IgD-negative memory B cell (primary cell): ENCODE measurements at regions not wholly inside any gene's neighbourhood (a gene's known extent, or its start where the extent isn't known, plus 50 kb on each side); places are given as distances from the start of the nearest gene placed in this dataset.
A peak's percentile ranks its signal among the peaks of the same experiment; 100 is the strongest.

ENCODE experiments used
- H3K27ac Mint-ChIP-seq, 3 donors: one replicate each; pipeline ENCODE4 v1.8.0; 2020 to 2022; ENCODE audit warnings: mild to moderate bottlenecking in 3 of 3, mixed read lengths in 3 of 3, moderate library complexity in 1 of 3
- H3K27me3 Mint-ChIP-seq: one replicate; pipeline ENCODE4 v1.8.0; 2021; ENCODE audit warnings: mixed read lengths
- H3K36me3 Mint-ChIP-seq: one replicate; pipeline ENCODE4 v1.8.0; 2020; ENCODE audit warnings: mild to moderate bottlenecking, mixed read lengths
- H3K4me1 Mint-ChIP-seq, 3 donors: one replicate each; pipeline ENCODE4 v1.8.0; 2020 to 2022; ENCODE audit warnings: mixed read lengths in 3 of 3, mild to moderate bottlenecking in 1 of 3
- H3K4me3 Mint-ChIP-seq, 4 donors: one replicate each; pipeline ENCODE4 v1.8.0; 2020 to 2022; ENCODE audit warnings: mild to moderate bottlenecking in 4 of 4, mixed read lengths in 4 of 4, moderate library complexity in 3 of 4
- H3K9me3 Mint-ChIP-seq, 3 donors: one replicate each; pipeline ENCODE4 v1.8.0; 2020 to 2021; ENCODE audit warnings: mixed read lengths in 3 of 3, mild to moderate bottlenecking in 1 of 3

DNA sequence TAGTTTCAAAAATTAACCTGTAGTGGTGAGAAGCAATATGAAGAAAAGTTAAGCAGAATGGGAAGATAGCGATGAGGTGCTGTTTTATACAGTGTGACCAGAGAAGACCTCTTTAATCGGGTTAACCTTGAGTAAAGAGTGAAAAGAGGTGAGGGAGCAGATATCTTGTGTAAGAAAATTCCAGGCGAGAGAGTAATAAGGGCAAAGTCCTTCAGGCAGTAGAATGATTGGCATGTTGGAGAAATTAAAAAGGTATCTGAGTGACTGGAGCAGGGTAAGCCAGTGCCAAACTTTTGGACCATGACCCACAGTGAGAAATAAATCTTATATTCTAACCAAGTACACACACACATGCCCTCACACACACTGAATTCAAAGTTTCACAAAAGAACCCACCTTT, 374.7 kb upstream of the LARGE1 start:
- Mint-ChIP-seq H3K27ac (no peak overlapping the region), H3K4me1 (no peaks in the 10 kb centered on the region)

DNA sequence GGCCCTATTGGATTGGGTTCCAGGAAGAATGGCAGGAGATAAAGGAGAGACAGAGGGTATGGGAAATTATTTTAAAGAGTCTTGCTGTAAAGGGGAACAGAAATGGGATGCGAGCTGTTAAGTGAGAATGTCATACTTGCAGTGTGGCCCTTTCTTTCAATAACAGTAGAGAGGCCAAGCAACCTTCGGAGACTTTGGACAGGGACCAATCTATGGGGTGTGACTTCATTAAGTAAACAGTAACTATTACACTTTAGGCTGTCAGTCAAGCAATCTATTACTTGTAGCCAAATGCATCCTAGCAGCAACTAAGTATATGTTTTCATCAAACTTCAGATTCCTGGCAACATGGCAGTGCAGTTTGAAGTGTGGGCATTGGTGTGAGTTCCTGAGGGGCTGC, 376.2 kb upstream of the LARGE1 start:
- Mint-ChIP-seq H3K36me3 (no peaks in the 10 kb centered on the region), H3K4me1 (no peaks in the 10 kb centered on the region), H3K9me3 (no peaks in the 10 kb centered on the region), H3K4me3 (no peak overlapping the region), H3K27ac (no peak overlapping the region), H3K27me3 (no peaks in the 10 kb centered on the region)

More for the DNA sequence above, 374.7 kb upstream of the LARGE1 start:
- no peak overlapping the region for H3K4me3 Mint-ChIP-seq
- H3K36me3 Mint-ChIP-seq: no peaks in the 10 kb centered on the region
- H3K27me3 Mint-ChIP-seq: no peaks in the 10 kb centered on the region
- no peaks in the 10 kb centered on the region for H3K9me3 Mint-ChIP-seq

DNA sequence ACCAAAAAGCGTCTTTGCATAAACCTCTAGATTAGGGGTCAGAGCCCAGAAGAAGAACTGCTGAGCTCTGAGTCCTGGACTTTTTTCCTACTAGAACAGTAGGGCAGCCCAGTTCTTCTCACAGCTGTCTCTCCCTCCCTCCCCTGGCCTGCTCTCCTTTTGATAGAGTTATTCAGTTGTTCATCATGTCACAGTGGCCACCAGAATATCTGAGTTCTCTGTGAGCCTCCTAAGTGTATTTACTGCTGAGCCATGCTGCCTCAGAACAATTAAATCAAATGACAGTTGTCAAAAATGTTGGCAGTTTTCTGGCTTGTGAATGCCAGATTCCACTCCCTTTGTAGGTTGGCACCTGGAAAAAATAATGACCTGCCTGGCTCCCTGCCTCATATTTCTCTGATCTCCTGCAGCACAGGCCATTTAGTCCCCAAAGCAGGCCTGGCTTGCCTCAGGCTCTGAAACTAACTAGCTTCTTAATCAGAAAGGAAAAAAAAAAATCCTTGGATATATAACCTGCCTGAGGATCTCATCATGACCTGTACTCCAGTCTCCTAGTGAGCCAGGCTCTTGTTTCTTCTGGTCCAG, 377.4 kb upstream of the LARGE1 start:
- Mint-ChIP-seq H3K27ac (no peak overlapping the region), H3K9me3 (peaks cover 0 to 2% (median 0%) of the 10 kb centered on the region in 3 donors), H3K4me1 (no peaks in the 10 kb centered on the region), H3K36me3 (no peaks in the 10 kb centered on the region), H3K27me3 (no peaks in the 10 kb centered on the region), H3K4me3 (no peak overlapping the region)

DNA sequence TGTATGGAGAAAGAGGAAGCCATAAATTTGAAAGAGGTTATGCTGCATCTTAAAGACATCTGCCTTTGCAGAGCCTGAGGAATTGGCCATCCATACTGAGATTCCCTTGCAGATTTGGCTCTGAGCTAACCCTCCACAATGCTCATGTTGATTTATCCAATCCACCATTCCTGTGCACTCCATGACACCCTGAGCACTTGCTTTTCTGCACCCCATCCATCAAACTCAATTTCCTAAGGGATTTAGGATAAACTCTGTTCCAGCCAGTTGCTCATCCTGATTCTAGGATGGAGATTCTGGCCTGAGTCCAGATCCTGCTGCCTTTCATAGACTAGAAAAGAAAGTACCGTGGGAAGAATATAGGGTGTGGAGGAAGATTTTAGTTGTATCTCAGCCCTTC, 379.2 kb upstream of the LARGE1 start:
- H3K27me3 Mint-ChIP-seq: no peaks in the 10 kb centered on the region
- peaks cover 0 to 2% (median 0%) of the 10 kb centered on the region in 3 donors for H3K9me3 Mint-ChIP-seq

DNA sequence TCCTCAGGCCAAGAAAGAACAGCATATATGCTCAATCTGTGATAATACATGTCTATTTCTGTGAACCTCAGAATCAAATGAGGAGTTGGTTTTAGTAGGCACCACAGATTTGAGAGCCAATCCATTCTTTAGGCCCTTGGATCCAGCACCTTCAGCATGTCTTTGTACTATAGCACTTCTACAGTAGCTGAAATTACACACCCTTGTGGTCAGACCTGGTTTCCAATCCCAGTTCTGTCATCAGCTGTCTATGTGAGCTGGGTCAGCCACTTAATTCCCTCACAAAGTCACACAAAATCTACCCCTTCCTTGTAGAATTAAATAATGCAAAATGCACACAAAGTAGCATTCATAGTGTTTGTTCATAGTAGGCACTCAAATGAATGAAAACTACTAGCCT, 381.3 kb upstream of the LARGE1 start:
- H3K9me3 Mint-ChIP-seq: peaks cover 0 to 3% (median 2%) of the 10 kb centered on the region in 3 donors
- H3K4me1 Mint-ChIP-seq: no peaks in the 10 kb centered on the region
- no peak overlapping the region for H3K4me3 Mint-ChIP-seq
- H3K27ac Mint-ChIP-seq: no peak overlapping the region
- peaks cover 2% of the 10 kb centered on the region for H3K27me3 Mint-ChIP-seq
- no peaks in the 10 kb centered on the region for H3K36me3 Mint-ChIP-seq

More for the DNA sequence above, 379.2 kb upstream of the LARGE1 start:
- H3K27ac Mint-ChIP-seq: no peak overlapping the region
- H3K36me3 Mint-ChIP-seq: no peaks in the 10 kb centered on the region
- no peaks in the 10 kb centered on the region for H3K4me1 Mint-ChIP-seq
- H3K4me3 Mint-ChIP-seq: no peak overlapping the region

DNA sequence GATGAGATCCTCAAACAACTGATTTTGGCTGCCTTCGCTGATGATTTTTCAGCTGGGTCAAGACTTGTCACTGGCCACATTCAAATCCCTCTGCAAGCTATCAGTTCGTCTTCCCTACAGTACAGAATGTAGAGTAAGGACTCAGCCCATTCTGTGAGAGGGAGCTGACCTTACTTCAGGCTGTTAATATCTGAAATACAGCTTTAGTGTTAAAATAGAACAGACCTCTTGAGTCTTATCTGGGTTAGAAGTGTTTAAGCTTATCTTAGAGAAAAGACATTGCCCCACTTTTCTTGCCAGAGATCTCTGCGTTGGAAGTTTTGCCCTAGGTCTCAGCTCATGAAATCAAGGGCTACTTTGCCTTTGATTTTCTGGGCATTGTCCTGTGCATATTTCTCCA, 383.4 kb upstream of the LARGE1 start:
- Mint-ChIP-seq H3K4me3 (no peak overlapping the region), H3K9me3 (peaks cover 0 to 3% (median 2%) of the 10 kb centered on the region in 3 donors), H3K36me3 (no peaks in the 10 kb centered on the region), H3K27me3 (peaks cover 2% of the 10 kb centered on the region), H3K4me1 (no peaks in the 10 kb centered on the region), H3K27ac (no peak overlapping the region)

DNA sequence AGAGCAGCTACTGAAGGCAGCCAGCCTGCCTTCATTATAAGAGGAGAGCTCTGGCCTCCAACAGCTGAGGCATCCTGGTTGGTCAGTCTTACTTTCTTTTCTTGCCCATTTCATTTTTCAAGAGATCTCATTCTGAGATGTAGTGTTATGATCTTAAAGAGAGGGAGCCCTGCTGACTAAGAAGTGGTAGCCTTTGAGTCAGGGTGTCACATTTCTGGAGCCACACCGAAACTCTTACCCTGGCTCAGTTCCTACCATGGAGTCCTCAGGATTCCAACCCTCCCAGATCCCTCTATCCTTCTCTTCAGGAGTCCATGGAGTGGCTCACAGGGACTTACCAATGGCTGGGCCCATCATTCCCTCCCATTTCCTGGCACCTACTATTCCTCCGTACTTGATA, 386.1 kb upstream of the LARGE1 start:
- Mint-ChIP-seq H3K27me3 (peaks cover 2% of the 10 kb centered on the region), H3K4me3 (no peak overlapping the region), H3K4me1 (no peaks in the 10 kb centered on the region), H3K27ac (no peak overlapping the region), H3K9me3 (peaks cover 1 to 3% (median 2%) of the 10 kb centered on the region in 3 donors), H3K36me3 (no peaks in the 10 kb centered on the region)

DNA sequence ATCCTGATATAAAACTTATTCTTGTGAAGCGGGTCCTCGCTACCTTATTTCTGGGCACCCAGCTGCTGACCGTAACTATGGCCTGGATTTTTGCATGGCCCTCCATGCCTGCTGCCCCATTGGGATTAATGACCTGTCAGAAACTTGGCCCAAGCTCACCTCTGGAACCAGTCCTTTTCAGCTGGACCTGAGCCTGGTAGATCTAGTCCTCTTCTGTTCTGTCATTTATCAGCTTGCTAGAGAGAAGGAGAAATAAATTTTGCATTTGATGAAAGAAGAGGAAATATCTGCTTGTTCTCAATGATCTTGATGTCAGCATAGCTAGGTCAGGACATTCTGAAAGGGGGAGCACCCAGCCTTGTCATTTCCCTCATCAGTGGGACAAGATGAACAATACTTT, 387.8 kb upstream of the LARGE1 start:
- Mint-ChIP-seq H3K36me3 (no peaks in the 10 kb centered on the region), H3K9me3 (peaks cover 0 to 3% (median 2%) of the 10 kb centered on the region in 3 donors), H3K4me3 (no peak overlapping the region), H3K27ac (no peak overlapping the region), H3K27me3 (peaks cover 4% of the 10 kb centered on the region), H3K4me1 (no peaks in the 10 kb centered on the region)

DNA sequence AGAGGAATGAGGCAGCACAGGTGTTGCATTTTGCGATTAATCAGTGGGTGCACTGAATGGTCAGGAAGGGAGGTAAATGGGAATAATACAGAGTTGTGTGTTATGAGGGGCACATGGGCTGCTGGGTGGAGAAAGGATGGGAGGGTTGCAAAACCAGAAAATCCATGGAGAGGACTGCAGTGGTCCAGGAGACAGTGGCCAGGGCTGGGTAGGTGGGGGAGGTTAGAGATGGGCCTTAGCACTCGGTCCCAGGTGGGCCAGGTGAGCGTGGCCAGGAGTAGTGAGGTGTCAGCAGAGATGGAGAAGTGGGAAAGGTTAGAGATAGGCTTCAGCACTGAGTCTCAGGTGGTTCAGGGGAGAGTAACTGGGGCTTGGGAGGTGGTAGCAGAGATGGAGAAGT, 399.1 kb upstream of the LARGE1 start:
- Mint-ChIP-seq H3K4me3 (no peak overlapping the region), H3K9me3 (peaks cover 5 to 11% (median 9%) of the 10 kb centered on the region in 3 donors), H3K27me3 (no peaks in the 10 kb centered on the region), H3K27ac (no peak overlapping the region), H3K4me1 (no peaks in the 10 kb centered on the region), H3K36me3 (no peaks in the 10 kb centered on the region)

DNA sequence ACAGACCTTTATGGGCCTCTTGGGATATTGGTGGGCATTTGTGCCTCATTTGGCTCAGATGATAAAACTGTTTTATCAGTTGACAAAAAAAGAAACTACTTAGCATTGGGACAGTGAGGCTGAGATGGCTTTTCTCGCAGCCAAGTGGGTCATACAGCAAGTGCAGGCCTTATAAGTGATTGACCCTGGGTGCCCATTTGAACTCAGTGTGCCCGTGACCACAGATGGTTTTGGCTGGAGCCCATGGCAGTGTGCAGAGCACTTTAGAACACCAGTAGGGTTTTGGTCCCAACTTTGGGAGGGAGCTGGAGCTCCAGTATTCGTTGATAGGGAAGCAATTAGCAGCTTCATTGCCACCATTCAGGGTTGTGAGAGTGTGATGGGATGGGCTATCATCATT, 404.5 kb upstream of the LARGE1 start:
- no peaks in the 10 kb centered on the region for H3K4me1 Mint-ChIP-seq
- no peaks in the 10 kb centered on the region for H3K36me3 Mint-ChIP-seq
- no peak overlapping the region for H3K4me3 Mint-ChIP-seq
- no peaks in the 10 kb centered on the region for H3K27me3 Mint-ChIP-seq
- peaks cover 0 to 1% (median 0%) of the 10 kb centered on the region in 3 donors for H3K9me3 Mint-ChIP-seq
- no peak overlapping the region for H3K27ac Mint-ChIP-seq

DNA sequence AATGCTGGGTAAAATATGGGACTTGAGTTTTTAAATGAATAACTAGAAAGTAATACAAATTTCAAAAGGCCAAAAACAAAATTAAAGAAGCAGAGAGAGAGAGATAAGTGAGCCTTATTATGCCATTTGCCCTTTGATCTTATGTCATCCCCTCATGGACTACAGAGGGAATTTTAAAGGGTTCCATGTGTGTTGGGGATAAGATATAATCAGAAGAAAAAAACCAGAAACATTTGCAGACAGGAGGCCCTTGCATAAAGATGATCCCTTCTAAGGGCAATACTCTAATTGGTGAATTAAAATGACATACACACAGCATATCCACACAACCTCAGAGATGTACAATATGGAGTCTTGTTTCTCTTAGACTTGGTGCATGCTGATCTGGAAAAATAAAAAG, 406.6 kb upstream of the LARGE1 start:
- Mint-ChIP-seq H3K4me3 (no peak overlapping the region), H3K9me3 (peaks cover 0 to 1% (median 0%) of the 10 kb centered on the region in 3 donors), H3K27me3 (no peaks in the 10 kb centered on the region), H3K4me1 (no peaks in the 10 kb centered on the region), H3K36me3 (no peaks in the 10 kb centered on the region), H3K27ac (no peak overlapping the region)

DNA sequence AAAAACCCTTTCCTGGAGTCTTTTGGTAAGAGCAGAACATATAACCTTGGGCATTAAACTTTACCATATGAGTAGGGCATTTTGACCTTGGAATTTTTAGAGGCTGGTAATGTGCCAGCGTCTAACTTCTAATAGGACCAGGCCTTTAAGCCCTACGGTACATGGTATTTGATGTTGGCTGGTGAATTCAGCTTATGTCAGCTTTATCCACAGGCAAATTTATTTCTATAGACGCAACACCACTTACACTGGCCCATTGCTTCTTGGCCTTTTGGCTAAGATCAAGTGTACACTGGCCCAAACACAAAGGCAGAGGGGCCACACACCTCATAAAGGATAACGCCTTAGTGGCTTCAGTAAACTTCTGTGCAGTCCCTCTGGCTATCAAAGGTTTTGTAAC, 410.2 kb upstream of the LARGE1 start:
- H3K27ac Mint-ChIP-seq: peak overlapping the region in 1 of 3 donors; percentile 3
- no peaks in the 10 kb centered on the region for H3K4me1 Mint-ChIP-seq
- H3K27me3 Mint-ChIP-seq: no peaks in the 10 kb centered on the region
- no peak overlapping the region for H3K4me3 Mint-ChIP-seq
- peaks cover 5 to 7% (median 7%) of the 10 kb centered on the region in 3 donors for H3K9me3 Mint-ChIP-seq
- H3K36me3 Mint-ChIP-seq: no peaks in the 10 kb centered on the region

DNA sequence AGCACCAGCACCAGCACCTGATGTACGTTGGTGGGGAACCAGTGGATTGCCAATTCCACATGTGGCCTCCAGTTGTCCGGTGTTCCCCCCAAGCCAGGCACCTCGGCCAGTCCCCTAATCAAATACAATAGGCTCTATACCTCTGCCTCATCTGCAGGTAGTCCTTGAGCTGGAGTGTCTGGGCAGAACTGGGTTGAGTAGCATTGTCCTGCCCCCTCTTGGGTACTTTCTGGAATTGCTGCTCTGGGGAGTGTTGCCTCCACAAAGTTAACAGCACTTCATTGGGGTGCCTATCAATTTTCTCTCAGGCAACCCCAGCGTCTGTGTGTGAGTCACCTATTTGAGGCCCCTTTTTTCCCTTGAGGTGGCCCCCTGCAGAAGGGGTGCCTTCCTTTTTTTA, 413.0 kb upstream of the LARGE1 start:
- Mint-ChIP-seq H3K27me3 (no peaks in the 10 kb centered on the region), H3K4me1 (no peaks in the 10 kb centered on the region), H3K27ac (no peak overlapping the region), H3K4me3 (no peak overlapping the region), H3K36me3 (no peaks in the 10 kb centered on the region), H3K9me3 (peaks cover 10 to 18% (median 16%) of the 10 kb centered on the region in 3 donors)

DNA sequence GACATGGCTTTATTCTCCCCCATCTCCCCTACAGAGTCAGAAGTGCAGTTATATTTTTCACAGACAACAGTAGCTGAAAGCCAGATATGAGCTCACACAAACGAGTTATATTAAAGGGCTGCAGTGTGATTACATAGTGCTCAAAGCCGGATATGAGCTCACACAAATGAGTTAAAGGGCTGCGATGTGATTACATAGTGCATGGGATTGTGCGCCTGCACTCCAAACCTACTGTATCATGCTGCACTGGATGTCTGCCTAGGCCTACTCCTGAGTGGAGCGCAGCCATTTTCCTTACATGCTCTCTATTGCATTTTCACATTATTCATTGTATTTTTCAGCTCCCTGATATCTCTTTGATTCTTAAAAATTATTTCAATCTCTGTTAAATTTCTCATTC, 414.6 kb upstream of the LARGE1 start:
- Mint-ChIP-seq H3K4me1 (no peaks in the 10 kb centered on the region), H3K27ac (peak overlapping the region in 1 of 3 donors; percentile 17), H3K9me3 (peaks cover 10 to 18% (median 16%) of the 10 kb centered on the region in 3 donors), H3K27me3 (no peaks in the 10 kb centered on the region), H3K4me3 (no peak overlapping the region), H3K36me3 (no peaks in the 10 kb centered on the region)

DNA sequence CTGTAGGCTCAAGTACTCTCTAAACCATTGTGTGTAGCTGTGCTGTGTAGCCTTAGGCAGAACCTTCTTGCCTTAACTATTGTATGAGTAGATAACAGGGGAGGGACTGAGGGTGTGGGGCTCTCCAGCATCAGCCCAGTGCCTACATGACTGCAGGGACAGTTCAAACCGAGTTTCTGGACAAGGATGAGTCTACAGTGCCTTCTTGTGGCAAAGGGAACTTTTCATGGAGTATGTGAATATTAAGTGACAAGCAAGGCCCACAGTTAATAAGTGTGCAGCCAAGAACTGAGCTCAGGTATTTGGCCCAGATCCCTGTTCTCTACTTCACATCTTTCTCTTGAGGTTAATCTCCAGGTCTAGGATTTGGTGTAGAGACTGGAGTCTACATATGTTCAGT, 424.4 kb upstream of the LARGE1 start:
- Mint-ChIP-seq H3K9me3 (peaks cover 0 to 4% (median 3%) of the 10 kb centered on the region in 3 donors), H3K27ac (no peak overlapping the region), H3K27me3 (peaks cover 2% of the 10 kb centered on the region), H3K4me1 (no peaks in the 10 kb centered on the region), H3K4me3 (no peak overlapping the region), H3K36me3 (no peaks in the 10 kb centered on the region)

DNA sequence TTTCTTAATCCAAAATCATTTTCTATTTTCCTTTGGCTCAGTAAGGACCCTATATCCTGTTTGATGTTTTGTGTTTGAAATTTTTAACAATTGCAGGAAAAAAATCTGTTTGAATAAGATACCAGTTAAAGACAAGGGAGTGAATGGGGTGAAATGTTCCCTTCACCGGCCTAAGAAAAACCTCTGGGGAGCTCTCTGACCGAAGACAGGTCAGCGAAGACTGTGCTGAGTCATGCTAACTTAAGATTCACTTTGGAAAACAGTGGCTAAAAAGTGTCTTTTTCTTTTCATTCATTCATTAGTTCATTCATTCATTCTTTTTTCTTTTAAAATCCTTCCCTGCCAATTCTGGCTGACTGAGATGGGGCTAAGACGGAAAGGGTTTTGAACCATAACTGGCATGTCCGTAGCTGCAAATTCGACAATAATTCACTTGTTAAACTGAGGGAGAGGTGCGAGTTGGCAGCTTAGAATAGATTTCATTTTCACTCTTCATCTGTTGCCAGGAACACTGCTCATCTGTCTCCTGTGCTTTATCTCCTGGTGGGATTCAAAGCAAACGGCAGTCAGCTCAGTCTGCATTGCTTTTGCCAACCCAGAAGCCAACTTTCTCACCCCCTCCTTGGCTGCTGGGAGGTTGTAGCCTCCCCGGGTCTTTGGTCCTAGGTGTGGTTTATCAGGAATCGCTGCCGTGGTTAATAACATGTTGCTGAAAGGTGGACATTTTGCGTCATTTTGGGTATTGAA, 434.0 kb upstream of the LARGE1 start:
- Mint-ChIP-seq H3K36me3 (no peaks in the 10 kb centered on the region), H3K4me3 (no peak overlapping the region), H3K27me3 (peaks cover 6% of the 10 kb centered on the region), H3K4me1 (no peaks in the 10 kb centered on the region), H3K9me3 (no peaks in the 10 kb centered on the region), H3K27ac (no peak overlapping the region)
